ENCODE measurements at regions not wholly inside any gene's neighbourhood (a gene's known extent, or its start where the extent isn't known, plus 50 kb on each side); places are given as distances from the start of the nearest gene placed in this dataset.

DNA sequence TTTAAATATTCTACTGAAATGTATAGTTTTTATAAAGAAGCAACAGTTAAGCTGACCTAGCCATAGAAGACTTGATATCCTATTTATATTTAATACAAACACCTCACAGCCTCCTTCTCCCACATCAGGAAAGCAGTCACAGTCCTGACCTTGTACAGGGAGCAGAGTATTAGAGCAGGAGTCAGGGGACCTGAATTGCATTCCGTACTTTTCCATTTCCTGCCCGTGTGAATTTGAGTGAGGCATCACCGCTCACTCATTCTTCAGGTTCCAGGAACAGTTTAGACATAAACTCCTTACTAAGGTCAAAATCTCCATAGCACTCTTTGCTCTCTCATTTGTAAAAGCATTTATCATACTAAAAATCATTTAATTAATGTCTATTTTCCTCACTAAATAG, 482.5 kb upstream of the FAT3 start:
- DNase-seq: no peak

- no peak for DNase-seq
Measured at GRCh38 chr11:91731051-91731450, 493.6 kb upstream of the FAT3 start.

DNA sequence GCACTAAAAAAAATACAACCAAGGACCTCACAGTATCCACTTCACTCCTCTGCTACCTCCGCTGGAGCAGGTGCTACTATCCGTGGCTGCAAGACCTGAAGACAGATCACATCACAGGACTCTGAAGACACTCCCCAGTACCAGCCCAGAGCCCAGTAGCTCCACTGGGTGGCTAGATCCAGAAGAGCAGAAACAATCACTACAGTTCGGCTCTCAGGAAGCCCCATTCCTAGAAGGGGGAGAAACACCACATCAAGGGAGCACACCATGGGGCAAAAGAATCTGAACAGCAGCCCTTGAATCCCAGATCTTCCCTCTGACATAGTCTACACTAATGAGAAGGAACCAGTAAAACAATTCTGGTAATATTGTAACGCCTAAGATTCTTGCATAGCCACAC, 494.0 kb upstream of the FAT3 start:
- DNase-seq: no peak

DNA sequence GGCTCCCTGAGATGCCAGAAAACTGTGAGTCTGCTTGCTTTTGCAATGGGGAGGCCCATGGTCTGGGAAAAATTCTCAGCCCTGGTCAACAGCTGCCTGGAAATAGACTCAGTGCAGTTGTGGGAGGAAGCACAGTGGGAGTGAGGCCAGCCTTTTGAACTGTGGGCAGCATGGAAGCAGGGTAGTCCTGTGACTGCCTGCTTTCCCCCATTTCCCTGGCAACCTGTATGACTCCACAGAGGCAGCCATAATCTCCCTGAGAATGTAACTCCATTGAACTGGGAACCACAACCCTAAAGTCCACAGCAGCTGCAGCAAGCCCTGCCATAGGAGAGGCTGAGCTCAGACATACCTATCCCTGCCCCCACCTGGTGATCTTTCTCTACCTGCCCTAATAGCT, 494.6 kb upstream of the FAT3 start:
- DNase-seq: no peak

DNA sequence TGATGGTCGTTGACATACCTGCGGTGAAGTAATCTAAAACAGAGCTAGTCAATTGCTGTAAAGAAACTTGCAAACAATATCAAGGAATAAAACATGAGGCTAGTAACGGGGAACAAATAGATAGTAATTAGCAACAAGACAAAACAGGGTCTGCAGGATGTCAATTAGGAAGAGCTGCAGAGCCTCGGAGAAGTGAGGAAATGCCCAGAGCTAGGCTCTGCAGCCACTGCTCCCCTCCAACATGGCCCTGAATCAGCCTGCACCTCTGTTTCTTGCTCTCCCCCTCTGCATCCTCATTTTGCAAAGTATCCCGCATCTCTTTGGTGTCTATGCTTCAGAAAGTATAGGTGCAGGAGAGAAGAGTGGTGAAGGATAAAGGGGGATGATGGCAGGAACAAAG, 507.4 kb upstream of the FAT3 start:
- DNase-seq: no peak

GRCh38 chr11:91707652-91708482, 516.8 kb upstream of the FAT3 start:
- no peak for DNase-seq

- no peak for DNase-seq
Measured at GRCh38 chr11:91703042-91703441, 521.6 kb upstream of the FAT3 start.

DNA sequence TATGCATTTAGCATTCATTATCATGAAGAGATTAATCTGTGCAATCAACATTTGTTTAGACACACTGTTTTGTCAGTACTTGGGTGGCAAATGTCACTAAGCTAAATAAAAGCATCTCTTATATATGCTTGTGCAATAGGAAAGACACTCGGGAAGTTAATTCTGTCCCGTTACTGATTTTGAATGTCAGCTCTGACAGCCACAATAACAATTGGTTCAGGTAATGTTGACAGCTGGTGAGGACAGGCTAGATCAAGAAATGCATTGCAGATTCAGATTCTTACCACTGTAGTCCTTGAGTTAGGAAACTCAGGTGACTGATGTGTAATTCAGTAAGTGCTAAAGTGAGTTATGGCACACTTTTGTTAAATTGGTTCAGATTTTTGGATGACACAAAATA, 523.8 kb upstream of the FAT3 start:
- no peak for DNase-seq

DNA sequence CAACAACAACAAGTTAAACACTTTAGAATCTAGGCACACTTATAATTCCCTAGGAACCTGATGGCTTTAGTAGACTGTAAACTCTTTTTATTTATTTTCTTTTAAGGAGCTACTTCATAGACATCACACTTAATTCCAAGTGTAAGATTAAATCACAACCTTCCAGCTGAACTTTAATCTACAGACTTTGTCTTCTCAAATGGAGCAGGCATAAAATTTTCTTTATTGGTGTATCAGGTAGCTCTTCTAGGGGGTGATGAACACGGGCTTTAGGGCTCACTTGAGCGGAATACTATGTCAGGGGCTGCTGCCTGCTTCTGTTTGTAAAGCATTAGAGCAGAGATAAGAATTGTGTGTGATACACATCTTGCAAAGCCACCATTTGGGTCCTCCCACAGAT, 525.8 kb upstream of the FAT3 start:
- DNase-seq: no peak

GRCh38 chr11:91694331-91694730, 530.3 kb upstream of the FAT3 start:
- no peak for DNase-seq

- no peak for DNase-seq
Measured at GRCh38 chr11:91691872-91692271, 532.7 kb upstream of the FAT3 start.

DNA sequence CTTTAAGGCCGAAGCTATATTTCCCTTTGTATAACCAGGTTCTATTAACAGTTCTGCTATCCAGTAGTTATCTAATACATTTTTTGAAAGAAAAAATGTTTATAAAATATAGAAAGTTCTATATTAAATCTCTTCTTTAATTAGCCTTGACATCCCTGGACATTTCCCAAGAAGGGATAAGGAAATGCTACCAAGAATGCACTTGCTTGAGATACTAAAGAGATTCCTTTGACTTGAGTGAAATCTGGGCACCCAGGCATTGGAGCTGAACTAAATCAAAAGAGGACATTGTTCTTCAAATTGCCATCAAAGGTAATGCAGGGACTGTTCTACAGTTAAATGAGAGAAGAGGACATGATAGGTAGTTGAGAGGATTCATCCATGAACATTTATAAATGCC, 535.9 kb upstream of the FAT3 start:
- no peak for DNase-seq

GRCh38 chr11:91686700-91687099, 537.9 kb upstream of the FAT3 start:
- no peak for DNase-seq

DNA sequence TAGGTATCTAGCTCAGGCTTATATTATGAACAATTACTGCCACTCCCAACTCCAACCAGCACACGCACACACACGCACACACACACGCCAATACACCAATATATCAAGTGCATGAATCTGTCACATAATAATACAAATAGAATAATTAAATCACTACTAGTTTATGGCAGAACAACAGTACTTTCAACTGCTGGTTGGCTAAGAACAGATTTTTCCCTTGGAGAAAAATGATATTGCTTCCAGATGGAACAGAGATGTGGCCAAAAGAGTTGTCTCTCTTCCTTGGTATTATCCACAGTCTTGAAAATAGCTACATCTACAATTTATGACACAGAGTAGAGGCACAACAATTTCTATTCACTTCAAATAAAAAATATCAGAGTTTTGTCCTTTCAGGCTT, 538.3 kb upstream of the FAT3 start:
- no peak for DNase-seq

GRCh38 chr11:91673705-91674104, 550.9 kb upstream of the FAT3 start:
- no peak for DNase-seq

DNA sequence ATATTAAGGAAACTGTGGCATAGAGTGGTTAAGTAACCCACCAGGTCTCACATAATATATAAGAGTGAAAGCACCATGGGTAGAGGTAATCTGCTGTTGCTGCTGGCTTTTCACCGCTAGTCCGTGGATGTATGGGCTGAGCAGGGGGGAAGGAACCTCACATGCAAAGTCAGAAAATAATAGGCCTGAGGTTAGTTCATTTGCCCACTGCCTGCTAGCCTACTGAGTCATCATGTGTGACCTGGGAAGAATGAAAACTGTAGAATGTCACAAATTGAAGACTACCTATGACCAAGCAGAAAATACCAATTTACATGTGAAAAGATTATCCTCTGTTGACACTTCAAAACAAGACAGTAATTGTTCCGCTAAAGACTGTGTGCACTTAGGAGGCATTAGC, 560.1 kb upstream of the FAT3 start:
- no peak for DNase-seq

GRCh38 chr11:91660036-91660435, 564.6 kb upstream of the FAT3 start:
- no peak for DNase-seq

GRCh38 chr11:91654686-91655085, 569.9 kb upstream of the FAT3 start:
- no peak for DNase-seq

DNA sequence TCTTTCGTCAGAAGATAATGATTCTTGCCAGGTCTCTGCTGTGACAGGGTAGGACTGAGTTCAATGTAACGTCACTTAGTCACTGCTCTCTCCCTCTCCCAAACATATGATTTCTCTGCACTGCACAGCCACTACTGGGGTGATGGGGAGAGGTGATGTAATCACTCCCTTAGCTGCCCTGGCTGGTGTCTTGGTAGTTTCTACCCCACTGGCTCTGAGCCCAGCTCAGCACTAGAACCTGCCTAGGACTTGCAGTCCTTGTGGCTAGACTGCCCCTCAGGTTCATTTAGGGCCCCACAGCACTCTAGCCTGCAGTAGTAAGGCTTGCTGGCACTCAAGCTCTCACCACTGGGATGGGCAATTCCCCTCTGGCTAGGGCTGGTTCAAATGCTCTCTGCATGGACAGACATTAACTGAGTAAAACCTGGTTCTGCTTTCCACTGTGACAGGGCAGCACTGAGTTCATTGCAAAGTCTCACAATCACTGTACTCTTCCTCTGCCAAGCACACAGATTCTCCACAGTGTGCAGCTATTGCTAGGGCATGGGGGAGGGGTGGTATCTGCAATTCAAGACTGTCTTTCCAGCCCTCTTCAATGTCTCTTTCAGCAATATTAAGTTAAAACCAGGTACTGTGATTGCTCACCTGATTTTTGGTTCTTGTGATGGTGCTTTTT, 571.4 kb upstream of the FAT3 start:
- no peak for DNase-seq

GRCh38 chr11:91650802-91651201, 573.8 kb upstream of the FAT3 start:
- DNase-seq: no peak

GRCh38 chr11:91641153-91641552, 583.5 kb upstream of the FAT3 start:
- no peak for DNase-seq

GRCh38 chr11:91639359-91639758, 585.3 kb upstream of the FAT3 start:
- DNase-seq: no peak

DNA sequence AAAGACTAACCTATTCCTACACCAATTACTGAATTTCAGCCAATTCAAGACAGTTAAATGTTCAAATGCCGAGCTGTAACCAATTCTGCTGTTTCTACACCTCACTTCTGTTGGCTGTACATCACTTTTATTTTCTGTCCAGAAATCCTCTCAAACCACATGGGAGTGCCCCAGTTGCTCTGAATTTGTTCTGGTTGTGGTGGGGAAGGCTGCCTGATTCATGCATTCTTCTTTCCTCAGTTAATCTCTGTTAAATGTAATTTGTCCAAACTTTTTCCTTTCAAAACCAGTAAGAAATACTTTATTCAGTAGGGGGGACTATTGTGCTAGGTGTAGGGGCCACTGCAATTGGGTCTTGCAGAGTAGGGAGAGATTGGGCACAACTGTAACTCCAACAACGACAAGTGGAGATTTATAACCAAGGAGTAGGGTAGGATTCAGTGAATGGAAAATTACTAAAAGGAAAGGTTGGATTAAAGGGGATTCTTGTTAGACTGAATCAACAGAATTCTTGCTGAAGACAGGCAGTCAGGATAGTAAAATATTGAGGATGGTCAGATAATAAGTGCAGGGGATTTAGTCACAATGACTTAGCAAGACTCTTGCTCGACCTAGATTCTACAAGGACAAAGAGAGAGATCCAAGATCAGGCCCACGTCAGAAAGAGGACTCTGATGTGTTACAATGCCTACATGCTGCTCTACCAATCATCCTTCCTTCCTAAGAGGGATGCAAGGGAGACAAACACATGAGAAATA, 593.5 kb upstream of the FAT3 start:
- no peak for DNase-seq

- DNase-seq: no peak
Measured at GRCh38 chr11:91625495-91625894, 599.1 kb upstream of the FAT3 start.
